IMR-90 (cell line): ENCODE measurements at regions not wholly inside any gene's neighbourhood (a gene's known extent, or its start where the extent isn't known, plus 50 kb on each side); places are given as distances from the start of the nearest gene placed in this dataset.

Experiments used
- ATAC-seq: fragments of 200-7000 bp; cut with Tn5 transposase; 2 replicates; pipeline ENCODE4 v1.9.1; 2020; ENCODE audit warnings: low read depth, mild to moderate bottlenecking, moderate library complexity
- BruUV-seq: library from RNA; stranded (reverse); fragments of 400-500 nt; replicated peaks from 2 replicates; lab custom pipeline; 2021; lab: Mats Ljungman, UMichigan
- CTCF ChIA-PET: fragments of 300-600 bp; formaldehyde crosslinking; extraction: SDS; loops from one replicate; lab custom pipeline; 2021; ENCODE audit warnings: antibody characterized with exemption; lab: Yijun Ruan, JAX
- POLR2A ChIA-PET: fragments of 300-600 bp; sonication (Branson Sonifier 250); formaldehyde crosslinking; loops from one replicate; lab custom pipeline; 2022; ENCODE audit warnings: antibody characterized with exemption; ENCODE audit not compliant: unreplicated experiment; lab: Charles Lee
- DNase-seq: peaks from one replicate; pipeline ENCODE4 v3.0.0; 2013
- H2AFZ ChIP-seq: replicated peaks from 2 replicates; pipeline ENCODE3; 2013; ENCODE audit warnings: low read length, mild to moderate bottlenecking; ENCODE audit not compliant: poor library complexity
- H2AK5ac ChIP-seq: 2 replicates; pipeline ENCODE4 v1.6.1; 2013; ENCODE audit warnings: low read depth, low read length, inconsistent platforms
- H2AK9ac ChIP-seq: replicated peaks from 2 replicates; pipeline ENCODE3; 2013; ENCODE audit warnings: mild to moderate bottlenecking, low read depth, low read length, moderate library complexity; ENCODE audit not compliant: poor library complexity
- H2BK120ac ChIP-seq: 2 replicates; pipeline ENCODE4 v1.6.1; 2013; ENCODE audit warnings: low read depth, low read length, inconsistent platforms
- H2BK15ac ChIP-seq: 3 replicates; pipeline ENCODE4 v1.6.1; 2013; ENCODE audit warnings: low read depth, low read length, inconsistent platforms
- H2BK20ac ChIP-seq: 2 replicates; pipeline ENCODE4 v1.6.1; 2013; ENCODE audit warnings: low read depth, mild to moderate bottlenecking, inconsistent platforms, low read length, moderate library complexity
- H2BK5ac ChIP-seq: 2 replicates; pipeline ENCODE4 v1.6.1; 2013; ENCODE audit warnings: mild to moderate bottlenecking, low read depth, low read length, inconsistent platforms; ENCODE audit not compliant: poor library complexity, severe bottlenecking
- H3K14ac ChIP-seq: replicated peaks from 2 replicates; pipeline ENCODE4 v1.6.1; 2013; ENCODE audit warnings: low read depth, low read length, inconsistent platforms
- H3K18ac ChIP-seq: 2 replicates; pipeline ENCODE4 v1.6.1; 2013; ENCODE audit warnings: low read depth, low read length, control low read depth
- H3K23ac ChIP-seq: 2 replicates; pipeline ENCODE4 v1.6.1; 2013; ENCODE audit warnings: low read depth, low read length, inconsistent platforms
- H3K27ac ChIP-seq: 2 replicates; pipeline ENCODE4 v1.5.1; 2013; ENCODE audit warnings: mild to moderate bottlenecking, control low read depth, low read length; ENCODE audit not compliant: insufficient read depth
- H3K27me3 ChIP-seq: 2 replicates; pipeline ENCODE4 v1.6.1; 2013; ENCODE audit warnings: low read length; ENCODE audit not compliant: control insufficient read depth, insufficient read depth
- H3K36me3 ChIP-seq: 2 replicates; pipeline ENCODE4 v1.6.1; 2013; ENCODE audit warnings: low read length, mixed read lengths; ENCODE audit not compliant: control insufficient read depth, insufficient read depth
- H3K4ac ChIP-seq: 2 replicates; pipeline ENCODE4 v1.6.1; 2013; ENCODE audit warnings: low read depth, low read length, inconsistent platforms
- H3K4me1 ChIP-seq: 2 replicates; pipeline ENCODE4 v1.6.1; 2013; ENCODE audit warnings: low read length, mixed read lengths; ENCODE audit not compliant: control insufficient read depth, insufficient read depth
- H3K4me2 ChIP-seq: 2 replicates; pipeline ENCODE4 v1.6.1; 2013; ENCODE audit warnings: low read depth, mild to moderate bottlenecking, control low read depth, low read length, moderate library complexity
- H3K4me3 ChIP-seq: 2 replicates; pipeline ENCODE4 v1.5.1; 2013; ENCODE audit warnings: low read depth, mild to moderate bottlenecking, control low read depth, low read length, moderate library complexity; ENCODE audit not compliant: insufficient read depth
- H3K56ac ChIP-seq: 2 replicates; pipeline ENCODE4 v1.6.1; 2013; ENCODE audit warnings: low read length, inconsistent platforms; ENCODE audit not compliant: insufficient read depth; ENCODE audit errors: extremely low read depth
- H3K79me1 ChIP-seq, 2 experiments: 2 replicates each; pipeline ENCODE4 v1.6.1; 2013; ENCODE audit warnings: low read length in 2 of 2, inconsistent platforms in 1 of 2, low read depth in 1 of 2
- H3K9ac ChIP-seq: 2 replicates; pipeline ENCODE4 v1.6.1; 2013; ENCODE audit warnings: low read depth, low read length, control low read depth
- H3K9me1 ChIP-seq: 2 replicates; pipeline ENCODE4 v1.6.1; 2013; ENCODE audit warnings: low read length, inconsistent platforms; ENCODE audit not compliant: insufficient read depth
- H3K9me3 ChIP-seq: 2 replicates; pipeline ENCODE4 v1.6.1; 2013; ENCODE audit warnings: low read length; ENCODE audit not compliant: control insufficient read depth, insufficient read depth
- H4K20me1 ChIP-seq: 2 replicates; pipeline ENCODE4 v1.6.1; 2013; ENCODE audit warnings: low read length, inconsistent platforms; ENCODE audit not compliant: insufficient read depth
- H4K5ac ChIP-seq: 2 replicates; pipeline ENCODE4 v1.6.1; 2013; ENCODE audit warnings: mild to moderate bottlenecking, low read depth, low read length, control low read depth
- H4K8ac ChIP-seq, 2 experiments: 2 replicates each; pipeline ENCODE4 v1.6.1; 2013; ENCODE audit warnings: low read depth in 2 of 2, low read length in 2 of 2, control low read depth in 1 of 2, inconsistent platforms in 1 of 2
- H4K91ac ChIP-seq: 2 replicates; pipeline ENCODE4 v1.6.1; 2013; ENCODE audit warnings: low read depth, low read length, inconsistent platforms; ENCODE audit not compliant: insufficient read depth
- BHLHE40 ChIP-seq: fragments of 150-350 bp; IDR thresholded peaks from 2 replicates; pipeline ENCODE4 v1.6.1; 2016; ENCODE audit warnings: mild to moderate bottlenecking, low read depth, low read length
- CEBPB ChIP-seq: IDR thresholded peaks from 2 replicates; pipeline ENCODE4 v1.6.1; 2012; ENCODE audit warnings: low read depth, low read length, improper control_type of control experiment
- CHD1 ChIP-seq: IDR thresholded peaks from 2 replicates; pipeline ENCODE4 v1.6.1; 2012; ENCODE audit warnings: low read depth, low read length, improper control_type of control experiment
- ELK1 ChIP-seq: fragments of 150-350 bp; IDR thresholded peaks from 2 replicates; pipeline ENCODE4 v1.6.1; 2016; ENCODE audit warnings: low read depth, mild to moderate bottlenecking, low read length, moderate library complexity, borderline replicate concordance
- FOS ChIP-seq: fragments of 150-350 bp; IDR thresholded peaks from 2 replicates; pipeline ENCODE4 v1.6.1; 2016; ENCODE audit warnings: low read depth, low read length
- MAFK ChIP-seq: IDR thresholded peaks from 2 replicates; pipeline ENCODE4 v1.6.1; 2012; ENCODE audit warnings: low read depth, low read length, improper control_type of control experiment
- MAZ ChIP-seq: IDR thresholded peaks from 2 replicates; pipeline ENCODE4 v1.6.1; 2012; ENCODE audit warnings: low read depth, mild to moderate bottlenecking, low read length, improper control_type of control experiment, moderate library complexity, borderline replicate concordance
- MXI1 ChIP-seq: IDR thresholded peaks from 2 replicates; pipeline ENCODE4 v1.6.1; 2012; ENCODE audit warnings: low read depth, mild to moderate bottlenecking, low read length, moderate library complexity, borderline replicate concordance
- NFE2L2 ChIP-seq: fragments of 150-350 bp; IDR thresholded peaks from 2 replicates; pipeline ENCODE4 v1.6.1; 2016; ENCODE audit warnings: low read depth, mild to moderate bottlenecking, low read length
- POLR2A ChIP-seq: IDR thresholded peaks from 2 replicates; pipeline ENCODE4 v1.6.1; 2012; ENCODE audit warnings: mild to moderate bottlenecking, low read depth, low read length
- RAD21 ChIP-seq: IDR thresholded peaks from 2 replicates; pipeline ENCODE4 v1.6.1; 2012; ENCODE audit warnings: low read length, improper control_type of control experiment
- RCOR1 ChIP-seq: IDR thresholded peaks from 2 replicates; pipeline ENCODE4 v1.6.1; 2012; ENCODE audit warnings: mild to moderate bottlenecking, low read length, improper control_type of control experiment; ENCODE audit not compliant: insufficient replicate concordance
- RFX5 ChIP-seq: IDR thresholded peaks from 2 replicates; pipeline ENCODE4 v1.8.0; 2012; ENCODE audit warnings: low read depth, mild to moderate bottlenecking, low read length, moderate library complexity
- SMC3 ChIP-seq: fragments of 150-350 bp; IDR thresholded peaks from 2 replicates; pipeline ENCODE4 v1.6.1; 2016; ENCODE audit warnings: low read depth, mild to moderate bottlenecking, antibody characterized with exemption, low read length, moderate library complexity
- WGBS, 2 experiments: methylation state at CpG; one replicate each; pipeline versions ENCODE4 v1.1.5 to v1.1.7; 2013; ENCODE audit warnings: missing lambda C conversion rate in 2 of 2; ENCODE audit not compliant: insufficient read length in 1 of 2; ENCODE audit errors: extremely low coverage in 2 of 2; 5-methylcytosine and 5-hydroxymethylcytosine counted together
- dilution Hi-C: fragments of 300-500 bp; cut with HindIII; formaldehyde crosslinking; loops from one replicate; pipeline ENCODE4 v1.14.3; 2018; ENCODE audit warnings: low sequenced_read_pairs; ENCODE audit not compliant: unreplicated experiment
- in situ Hi-C: fragments of 300-500 bp; cut with MboI; formaldehyde crosslinking; loops from 3 replicates; pipeline ENCODE4 v1.14.3; 2019; ENCODE audit warnings: low sequenced_read_pairs, inconsistent platforms, mixed read lengths
- intact Hi-C: fragments of 100-400 bp; cut with micrococcal nuclease; formaldehyde crosslinking; loops from 2 replicates; pipeline ENCODE4 v1.10.0; 2022
- TF ChIP-seq, protein P1 (sequence below): conservative IDR thresholded peaks from 2 replicates; pipeline ENCODE4 v1.5.1; 2012; ENCODE audit warnings: mild to moderate bottlenecking, low read depth, low read length, improper control_type of control experiment
- TF ChIP-seq, protein P2 (sequence below): fragments of 150-350 bp; IDR thresholded peaks from 2 replicates; pipeline ENCODE4 v1.6.1; 2017; ENCODE audit warnings: mild to moderate bottlenecking, antibody characterized with exemption, low read length, low read depth

GRCh38 chr5:29894668-29895067 lies 1298.8 kb upstream of the CDH6 start:
- Histone ChIP-seq H4K20me1 (no peaks in the 10 kb centered on the region), H3K27me3 (no peaks in the 10 kb centered on the region), H3K36me3 (no peaks in the 10 kb centered on the region), H3K9ac (no peak overlapping the region), H3K56ac (no peak overlapping the region), H3K4ac (no peak overlapping the region), H3K23ac (no peak overlapping the region), H2AK5ac (no peak overlapping the region), H4K8ac (no peak overlapping the region), H3K4me1 (no peaks in the 10 kb centered on the region), H3K79me1 (no peaks in the 10 kb centered on the region), H3K14ac (no peak overlapping the region), H3K18ac (no peak overlapping the region), H3K4me2 (no peak overlapping the region), H3K9me1 (no peaks in the 10 kb centered on the region), H2BK5ac (no peak overlapping the region), H3K9me3 (peaks cover 3% of the 10 kb centered on the region), H4K5ac (no peak overlapping the region), H3K4me3 (no peak overlapping the region), H3K27ac (no peak overlapping the region), H2BK20ac (no peak overlapping the region), H2AFZ (no peak overlapping the region), H2AK9ac (no peak overlapping the region), H2BK120ac (no peak overlapping the region), H2BK15ac (no peak overlapping the region), H4K91ac (no peak overlapping the region)
- BruUV-seq = no TSS peak
- POLR2A ChIA-PET = no interaction called here
- no peak for DNase-seq
- CTCF ChIA-PET = no interaction called here
- WGBS, 2 experiments = no CpG with 5 or more reads among the region's 2 CpGs
- intact Hi-C loops = no loop called here
- no peak for ATAC-seq
- dilution Hi-C loops = no loop called here
- TF ChIP-seq RAD21 (no peak), CHD1 (no peak), ELK1 (no peak), SMC3 (no peak), BHLHE40 (no peak), FOS (no peak), POLR2A (no peak), MAFK (no peak), NFE2L2 (no peak), RFX5 (no peak), CEBPB (no peak), RCOR1 (no peak), MXI1 (no peak), MAZ (no peak)
- TF ChIP-seq, protein P1, sequence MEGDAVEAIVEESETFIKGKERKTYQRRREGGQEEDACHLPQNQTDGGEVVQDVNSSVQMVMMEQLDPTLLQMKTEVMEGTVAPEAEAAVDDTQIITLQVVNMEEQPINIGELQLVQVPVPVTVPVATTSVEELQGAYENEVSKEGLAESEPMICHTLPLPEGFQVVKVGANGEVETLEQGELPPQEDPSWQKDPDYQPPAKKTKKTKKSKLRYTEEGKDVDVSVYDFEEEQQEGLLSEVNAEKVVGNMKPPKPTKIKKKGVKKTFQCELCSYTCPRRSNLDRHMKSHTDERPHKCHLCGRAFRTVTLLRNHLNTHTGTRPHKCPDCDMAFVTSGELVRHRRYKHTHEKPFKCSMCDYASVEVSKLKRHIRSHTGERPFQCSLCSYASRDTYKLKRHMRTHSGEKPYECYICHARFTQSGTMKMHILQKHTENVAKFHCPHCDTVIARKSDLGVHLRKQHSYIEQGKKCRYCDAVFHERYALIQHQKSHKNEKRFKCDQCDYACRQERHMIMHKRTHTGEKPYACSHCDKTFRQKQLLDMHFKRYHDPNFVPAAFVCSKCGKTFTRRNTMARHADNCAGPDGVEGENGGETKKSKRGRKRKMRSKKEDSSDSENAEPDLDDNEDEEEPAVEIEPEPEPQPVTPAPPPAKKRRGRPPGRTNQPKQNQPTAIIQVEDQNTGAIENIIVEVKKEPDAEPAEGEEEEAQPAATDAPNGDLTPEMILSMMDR = no peak
- TF ChIP-seq, protein P2, sequence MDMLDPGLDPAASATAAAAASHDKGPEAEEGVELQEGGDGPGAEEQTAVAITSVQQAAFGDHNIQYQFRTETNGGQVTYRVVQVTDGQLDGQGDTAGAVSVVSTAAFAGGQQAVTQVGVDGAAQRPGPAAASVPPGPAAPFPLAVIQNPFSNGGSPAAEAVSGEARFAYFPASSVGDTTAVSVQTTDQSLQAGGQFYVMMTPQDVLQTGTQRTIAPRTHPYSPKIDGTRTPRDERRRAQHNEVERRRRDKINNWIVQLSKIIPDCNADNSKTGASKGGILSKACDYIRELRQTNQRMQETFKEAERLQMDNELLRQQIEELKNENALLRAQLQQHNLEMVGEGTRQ = no peak
- in situ Hi-C loops = no loop called here
